OCI-LY1 (cell line): ENCODE measurements at regions not wholly inside any gene's neighbourhood (a gene's known extent, or its start where the extent isn't known, plus 50 kb on each side); places are given as distances from the start of the nearest gene placed in this dataset.

Source experiments
- H2AFZ ChIP-seq: fragments of 200-600 bp; sonication (generic), shearing (Covaris generic); 2 replicates; pipeline ENCODE4 v1.6.0; 2014; ENCODE audit warnings: antibody characterized with exemption, mild to moderate bottlenecking, low read length
- H3F3A ChIP-seq: fragments of 200-600 bp; sonication (generic), shearing (Covaris generic); 2 replicates; pipeline ENCODE4 v1.6.0; 2014; ENCODE audit warnings: mild to moderate bottlenecking, antibody characterized with exemption, low read length, moderate library complexity; ENCODE audit not compliant: insufficient read depth
- H3K27ac ChIP-seq: fragments of 200-600 bp; sonication (generic); 2 replicates; pipeline ENCODE4 v1.5.1; 2014; ENCODE audit warnings: low read length, mixed run types, mild to moderate bottlenecking, low read depth; ENCODE audit not compliant: poor library complexity, severe bottlenecking
- H3K27me3 ChIP-seq: fragments of 200-600 bp; sonication (generic); 2 replicates; pipeline ENCODE4 v1.6.0; 2014; ENCODE audit warnings: antibody characterized with exemption, mild to moderate bottlenecking, low read length, moderate library complexity; ENCODE audit not compliant: insufficient read depth
- H3K36me3 ChIP-seq: fragments of 200-600 bp; sonication (generic); 2 replicates; pipeline ENCODE4 v1.6.1; 2014; ENCODE audit warnings: mild to moderate bottlenecking, antibody characterized with exemption, low read length, moderate library complexity, mixed read lengths; ENCODE audit not compliant: insufficient read depth
- H3K4me1 ChIP-seq: fragments of 200-600 bp; sonication (generic); 2 replicates; pipeline ENCODE4 v1.5.1; 2014; ENCODE audit warnings: mild to moderate bottlenecking, low read length, moderate library complexity; ENCODE audit not compliant: insufficient read depth, severe bottlenecking
- H3K4me2 ChIP-seq: fragments of 200-600 bp; sonication (generic), shearing (Covaris generic); 2 replicates; pipeline ENCODE4 v1.6.1; 2014; ENCODE audit warnings: low read length
- H3K4me3 ChIP-seq: fragments of 200-600 bp; sonication (generic); 2 replicates; pipeline ENCODE4 v1.5.1; 2014; ENCODE audit warnings: low read length, low read depth, mild to moderate bottlenecking, mixed read lengths; ENCODE audit not compliant: poor library complexity, severe bottlenecking
- H3K79me2 ChIP-seq: fragments of 200-600 bp; shearing (Covaris generic); 2 replicates; pipeline ENCODE4 v1.6.1; 2016; ENCODE audit warnings: mixed run types, low read length, mixed read lengths; ENCODE audit not compliant: insufficient read depth
- H3K9ac ChIP-seq: fragments of 200-600 bp; sonication (generic), shearing (Covaris generic); 2 replicates; pipeline ENCODE4 v1.6.1; 2014; ENCODE audit warnings: mild to moderate bottlenecking, low read length, mixed read lengths
- H3K9me2 ChIP-seq: fragments of 200-600 bp; sonication (generic), shearing (Covaris generic); 2 replicates; pipeline ENCODE4 v1.6.1; 2014; ENCODE audit warnings: low read depth, mild to moderate bottlenecking, low read length, mixed read lengths
- H3K9me3 ChIP-seq: fragments of 200-600 bp; shearing (Covaris generic); 2 replicates; pipeline ENCODE4 v1.6.1; 2014; ENCODE audit warnings: low read length, mixed read lengths
- H4K20me1 ChIP-seq: fragments of 200-600 bp; sonication (generic), shearing (Covaris generic); 2 replicates; pipeline ENCODE4 v1.6.0; 2016; ENCODE audit warnings: mild to moderate bottlenecking, low read length; ENCODE audit not compliant: insufficient read depth
- CTCF ChIP-seq: fragments of 200-600 bp; sonication (generic), shearing (Covaris generic); IDR thresholded peaks from 2 replicates; pipeline ENCODE4 v1.5.1; 2017; ENCODE audit warnings: mild to moderate bottlenecking, antibody characterized with exemption, low read length, moderate library complexity, mixed read lengths
- EZH2 ChIP-seq: fragments of 200-600 bp; sonication (generic), shearing (Covaris generic); IDR thresholded peaks from 2 replicates; pipeline ENCODE4 v1.8.0; 2017; ENCODE audit warnings: borderline replicate concordance, mixed run types, mild to moderate bottlenecking, antibody characterized with exemption, low read length, moderate library complexity, mixed read lengths

DNA sequence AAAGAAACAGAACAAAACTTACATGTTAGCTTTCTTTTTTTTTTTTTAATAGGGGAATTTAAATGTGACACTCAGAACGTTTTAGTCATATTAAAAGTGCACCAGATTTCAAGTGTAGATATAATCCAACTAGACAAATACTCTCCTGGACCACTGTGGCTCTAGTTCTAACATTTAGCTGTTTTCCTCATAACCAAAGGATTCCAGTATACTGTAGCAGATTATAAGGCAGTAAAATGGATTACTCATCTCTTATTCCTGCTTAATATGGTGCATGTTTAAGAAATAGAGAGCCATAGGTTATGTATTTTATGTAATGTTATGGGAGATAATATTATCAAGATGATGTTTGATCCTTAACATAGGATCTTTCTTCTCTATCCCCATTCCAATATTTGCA, 1339.5 kb upstream of the AGA start:
- Histone ChIP-seq H3F3A (no peaks in the 10 kb centered on the region), H4K20me1 (no peaks in the 10 kb centered on the region), H3K36me3 (no peaks in the 10 kb centered on the region), H2AFZ (no peak overlapping the region), H3K79me2 (no peaks in the 10 kb centered on the region), H3K4me1 (no peaks in the 10 kb centered on the region), H3K9me3 (no peaks in the 10 kb centered on the region), H3K27me3 (no peaks in the 10 kb centered on the region), H3K27ac (no peak overlapping the region), H3K4me3 (no peak overlapping the region), H3K4me2 (no peak overlapping the region), H3K9ac (no peak overlapping the region), H3K9me2 (no peaks in the 10 kb centered on the region)
- no peak for TF ChIP-seq EZH2
- no peak for TF ChIP-seq CTCF

GRCh38 chr4:178784491-178784890, 1342.3 kb upstream of the AGA start:
- no peaks in the 10 kb centered on the region for H3K9me2 ChIP-seq
- H3K4me3 ChIP-seq = no peak overlapping the region
- H3K27ac ChIP-seq = no peak overlapping the region
- H3K9me3 ChIP-seq = no peaks in the 10 kb centered on the region
- no peak for TF ChIP-seq EZH2
- no peak for TF ChIP-seq CTCF
- no peaks in the 10 kb centered on the region for H3K4me1 ChIP-seq
- H4K20me1 ChIP-seq = no peaks in the 10 kb centered on the region
- H3K79me2 ChIP-seq = no peaks in the 10 kb centered on the region
- no peaks in the 10 kb centered on the region for H3K27me3 ChIP-seq
- H3K4me2 ChIP-seq = no peak overlapping the region
- no peak overlapping the region for H3K9ac ChIP-seq
- H3K36me3 ChIP-seq = no peaks in the 10 kb centered on the region
- no peaks in the 10 kb centered on the region for H3F3A ChIP-seq
- no peak overlapping the region for H2AFZ ChIP-seq

DNA sequence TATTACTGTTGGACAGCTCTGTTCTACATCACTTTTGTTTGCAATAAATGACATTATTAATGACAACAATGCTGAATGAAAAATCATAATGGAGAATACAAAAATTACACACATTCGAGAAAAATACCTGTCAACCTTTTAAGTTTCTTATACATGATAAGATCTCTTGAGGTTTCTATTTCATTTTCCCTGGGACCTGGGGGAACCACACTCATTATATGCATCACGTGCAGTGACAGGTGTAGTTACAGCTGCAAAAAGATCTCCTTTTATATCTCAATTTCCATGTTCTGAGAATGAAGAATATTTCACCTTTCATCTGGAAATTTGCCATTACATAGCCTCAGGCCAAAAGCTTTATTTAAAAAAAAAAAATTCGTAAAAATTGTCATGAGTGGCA, 1347.0 kb upstream of the AGA start:
- H3K4me2 ChIP-seq = no peak overlapping the region
- no peak overlapping the region for H3K27ac ChIP-seq
- no peaks in the 10 kb centered on the region for H3K4me1 ChIP-seq
- no peak overlapping the region for H3K9ac ChIP-seq
- H4K20me1 ChIP-seq = no peaks in the 10 kb centered on the region
- H3K9me3 ChIP-seq = no peaks in the 10 kb centered on the region
- H3K79me2 ChIP-seq = no peaks in the 10 kb centered on the region
- H2AFZ ChIP-seq = no peak overlapping the region
- no peaks in the 10 kb centered on the region for H3K9me2 ChIP-seq
- H3K27me3 ChIP-seq = no peaks in the 10 kb centered on the region
- H3K4me3 ChIP-seq = no peak overlapping the region
- H3K36me3 ChIP-seq = no peaks in the 10 kb centered on the region
- TF ChIP-seq EZH2 (no peak), CTCF (no peak)
- H3F3A ChIP-seq = no peaks in the 10 kb centered on the region
